Kidney epithelial cell (primary cell): ENCODE measurements at regions not wholly inside any gene's neighbourhood (a gene's known extent, or its start where the extent isn't known, plus 50 kb on each side); places are given as distances from the start of the nearest gene placed in this dataset.

Source experiments
- DNase-seq: peaks from one replicate; pipeline ENCODE4 v3.0.0-alpha.2; 2010; ENCODE audit warnings: low read depth
- H3K27me3 ChIP-seq: 2 replicates; pipeline ENCODE4 v1.6.0; 2011; ENCODE audit warnings: low read length; ENCODE audit not compliant: control insufficient read depth, insufficient read depth
- H3K36me3 ChIP-seq: 2 replicates; pipeline ENCODE4 v1.5.1; 2011; ENCODE audit warnings: low read length; ENCODE audit not compliant: control insufficient read depth, insufficient read depth
- H3K4me3 ChIP-seq: 2 replicates; pipeline ENCODE4 v1.5.1; 2011; ENCODE audit warnings: low read depth, mild to moderate bottlenecking, control low read depth, low read length
- CTCF ChIP-seq: IDR thresholded peaks from 2 replicates; pipeline ENCODE4 v1.5.1; 2011; ENCODE audit warnings: mild to moderate bottlenecking, moderate library complexity, low read length, control low read depth, inconsistent platforms; ENCODE audit not compliant: insufficient read depth, poor library complexity, severe bottlenecking

- DNase-seq: no peak
- Histone ChIP-seq H3K36me3 (no peaks in the 10 kb centered on the region), H3K4me3 (no peak overlapping the region), H3K27me3 (no peaks in the 10 kb centered on the region)
- no peak for TF ChIP-seq CTCF
Observed at GRCh38 chr1:213647864-213648650, 339.7 kb upstream of the PROX1 start.

GRCh38 chr1:213649373-213649772, 338.4 kb upstream of the PROX1 start:
- H3K4me3 ChIP-seq: no peak overlapping the region
- no peaks in the 10 kb centered on the region for H3K27me3 ChIP-seq
- TF ChIP-seq CTCF: no peak
- no peak for DNase-seq
- H3K36me3 ChIP-seq: no peaks in the 10 kb centered on the region

- no peak for TF ChIP-seq CTCF
- H3K4me3 ChIP-seq: no peak overlapping the region
- no peaks in the 10 kb centered on the region for H3K27me3 ChIP-seq
- H3K36me3 ChIP-seq: no peaks in the 10 kb centered on the region
- no peak for DNase-seq
Observed at GRCh38 chr1:213650603-213651002, 337.2 kb upstream of the PROX1 start.

GRCh38 chr1:213651077-213651476, 336.7 kb upstream of the PROX1 start:
- no peak overlapping the region for H3K4me3 ChIP-seq
- DNase-seq: no peak
- TF ChIP-seq CTCF: no peak
- H3K36me3 ChIP-seq: no peaks in the 10 kb centered on the region
- H3K27me3 ChIP-seq: no peaks in the 10 kb centered on the region

GRCh38 chr1:213652109-213652508, 335.7 kb upstream of the PROX1 start:
- DNase-seq: no peak
- H3K27me3 ChIP-seq: no peaks in the 10 kb centered on the region
- no peak overlapping the region for H3K4me3 ChIP-seq
- TF ChIP-seq CTCF: no peak
- H3K36me3 ChIP-seq: no peaks in the 10 kb centered on the region

GRCh38 chr1:213656039-213656438, 331.7 kb upstream of the PROX1 start:
- Histone ChIP-seq H3K27me3 (no peaks in the 10 kb centered on the region), H3K4me3 (no peak overlapping the region), H3K36me3 (no peaks in the 10 kb centered on the region)
- no peak for TF ChIP-seq CTCF
- no peak for DNase-seq
